Adrenal gland (tissue), 5 donors: ENCODE measurements at regions not wholly inside any gene's neighbourhood (a gene's known extent, or its start where the extent isn't known, plus 50 kb on each side); places are given as distances from the start of the nearest gene placed in this dataset.

Source experiments
- POLR2A ChIP-seq, 2 donors: fragments of 450-650 bp; IDR thresholded peaks; one replicate each; pipeline ENCODE4 v1.6.1; 2017; ENCODE audit warnings: antibody characterized with exemption in 2 of 2, mild to moderate bottlenecking in 2 of 2, moderate library complexity in 1 of 2
- TF ChIP-seq, protein P1 (sequence below), 6 experiments: fragments of 450-650 bp in 4 of 6; fragments of 200-600 bp in 2 of 6; sonication (generic) in 1 of 6; IDR thresholded peaks; 1 replicate in 5 of 6; 2 replicates in 1 of 6; pipeline versions ENCODE4 v1.5.1 to v1.8.0; 2016 to 2021; ENCODE audit warnings: antibody characterized with exemption in 6 of 6, mild to moderate bottlenecking in 2 of 6, moderate library complexity in 1 of 6
- donor health status: DM: no; HTN: no; CAD: no.

GRCh38 chr6:169371344-169372127 is 117.9 kb upstream of the THBS2 start:
- TF ChIP-seq POLR2A (IDR thresholded peaks at IDR 0.05): no peak
- TF ChIP-seq, protein P1, sequence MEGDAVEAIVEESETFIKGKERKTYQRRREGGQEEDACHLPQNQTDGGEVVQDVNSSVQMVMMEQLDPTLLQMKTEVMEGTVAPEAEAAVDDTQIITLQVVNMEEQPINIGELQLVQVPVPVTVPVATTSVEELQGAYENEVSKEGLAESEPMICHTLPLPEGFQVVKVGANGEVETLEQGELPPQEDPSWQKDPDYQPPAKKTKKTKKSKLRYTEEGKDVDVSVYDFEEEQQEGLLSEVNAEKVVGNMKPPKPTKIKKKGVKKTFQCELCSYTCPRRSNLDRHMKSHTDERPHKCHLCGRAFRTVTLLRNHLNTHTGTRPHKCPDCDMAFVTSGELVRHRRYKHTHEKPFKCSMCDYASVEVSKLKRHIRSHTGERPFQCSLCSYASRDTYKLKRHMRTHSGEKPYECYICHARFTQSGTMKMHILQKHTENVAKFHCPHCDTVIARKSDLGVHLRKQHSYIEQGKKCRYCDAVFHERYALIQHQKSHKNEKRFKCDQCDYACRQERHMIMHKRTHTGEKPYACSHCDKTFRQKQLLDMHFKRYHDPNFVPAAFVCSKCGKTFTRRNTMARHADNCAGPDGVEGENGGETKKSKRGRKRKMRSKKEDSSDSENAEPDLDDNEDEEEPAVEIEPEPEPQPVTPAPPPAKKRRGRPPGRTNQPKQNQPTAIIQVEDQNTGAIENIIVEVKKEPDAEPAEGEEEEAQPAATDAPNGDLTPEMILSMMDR (IDR thresholded peaks at IDR 0.05): no peak
